ENCODE measurements at regions not wholly inside any gene's neighbourhood (a gene's known extent, or its start where the extent isn't known, plus 50 kb on each side); places are given as distances from the start of the nearest gene placed in this dataset.
"Not testable (repeated sequence)": the region's sequence is repeated elsewhere in the genome, so short reads cannot be mapped to it uniquely, and the experiment has no call there.

- TF ChIP-seq, protein P1, sequence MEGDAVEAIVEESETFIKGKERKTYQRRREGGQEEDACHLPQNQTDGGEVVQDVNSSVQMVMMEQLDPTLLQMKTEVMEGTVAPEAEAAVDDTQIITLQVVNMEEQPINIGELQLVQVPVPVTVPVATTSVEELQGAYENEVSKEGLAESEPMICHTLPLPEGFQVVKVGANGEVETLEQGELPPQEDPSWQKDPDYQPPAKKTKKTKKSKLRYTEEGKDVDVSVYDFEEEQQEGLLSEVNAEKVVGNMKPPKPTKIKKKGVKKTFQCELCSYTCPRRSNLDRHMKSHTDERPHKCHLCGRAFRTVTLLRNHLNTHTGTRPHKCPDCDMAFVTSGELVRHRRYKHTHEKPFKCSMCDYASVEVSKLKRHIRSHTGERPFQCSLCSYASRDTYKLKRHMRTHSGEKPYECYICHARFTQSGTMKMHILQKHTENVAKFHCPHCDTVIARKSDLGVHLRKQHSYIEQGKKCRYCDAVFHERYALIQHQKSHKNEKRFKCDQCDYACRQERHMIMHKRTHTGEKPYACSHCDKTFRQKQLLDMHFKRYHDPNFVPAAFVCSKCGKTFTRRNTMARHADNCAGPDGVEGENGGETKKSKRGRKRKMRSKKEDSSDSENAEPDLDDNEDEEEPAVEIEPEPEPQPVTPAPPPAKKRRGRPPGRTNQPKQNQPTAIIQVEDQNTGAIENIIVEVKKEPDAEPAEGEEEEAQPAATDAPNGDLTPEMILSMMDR (IDR thresholded peaks at IDR 0.05), result not testable (repeated sequence)
- not testable (repeated sequence) for TF ChIP-seq POLR2A (IDR thresholded peaks at IDR 0.05)
Observed at GRCh38 chr21:28031066-28031465, 961.6 kb downstream of the LTN1 start.
